Gastroesophageal sphincter (tissue), 4 donors: ENCODE measurements at regions not wholly inside any gene's neighbourhood (a gene's known extent, or its start where the extent isn't known, plus 50 kb on each side); places are given as distances from the start of the nearest gene placed in this dataset.

ENCODE experiments used
- ATAC-seq: fragments of 150-250 bp; one replicate; pipeline ENCODE4 v1.9.1; 2016; ENCODE audit warnings: mild to moderate bottlenecking, moderate library complexity
- H3K27ac ChIP-seq, 4 donors: fragments of 200-600 bp; sonication (generic) in 3 of 4; 1 replicate in 3 of 4; 2 replicates in 1 of 4; pipeline ENCODE4 v1.5.1; 2016 to 2019
- H3K27me3 ChIP-seq: fragments of 200-600 bp; sonication (generic); one replicate; pipeline ENCODE4 v1.5.1; 2019
- H3K36me3 ChIP-seq, 2 donors: fragments of 200-600 bp; sonication (generic); one replicate each; pipeline ENCODE4 v1.5.1; 2019; ENCODE audit warnings: control low read depth in 1 of 2
- H3K4me1 ChIP-seq, 3 donors: fragments of 200-600 bp; sonication (generic); 1 replicate in 2 of 3; 2 replicates in 1 of 3; pipeline ENCODE4 v1.5.1; 2016 to 2019; ENCODE audit warnings: control low read depth in 2 of 3
- H3K4me3 ChIP-seq, 2 donors: fragments of 200-600 bp; sonication (generic); one replicate each; pipeline ENCODE4 v1.5.1; 2019; ENCODE audit warnings: mild to moderate bottlenecking in 1 of 2, moderate library complexity in 1 of 2
- H3K9me3 ChIP-seq, 3 donors: fragments of 200-600 bp; sonication (generic); one replicate each; pipeline ENCODE4 v1.5.1; 2017 to 2019; ENCODE audit warnings: control low read depth in 2 of 3
- CTCF ChIP-seq, 4 experiments: fragments of 200-600 bp in 2 of 4; fragments of 450-650 bp in 2 of 4; sonication (generic) in 1 of 4; IDR thresholded peaks; one replicate each; pipeline ENCODE4 v1.5.1; 2017 to 2019; ENCODE audit warnings: antibody characterized with exemption in 4 of 4, mild to moderate bottlenecking in 2 of 4, moderate library complexity in 2 of 4
- EP300 ChIP-seq: sonication (generic); formaldehyde crosslinking; IDR thresholded peaks from one replicate; pipeline ENCODE4 v1.6.1; 2017; ENCODE audit warnings: antibody characterized with exemption, mild to moderate bottlenecking
- POLR2A ChIP-seq, 2 donors: fragments of 450-650 bp; IDR thresholded peaks; one replicate each; pipeline ENCODE4 v1.6.1; 2017; ENCODE audit warnings: antibody characterized with exemption in 2 of 2, mild to moderate bottlenecking in 2 of 2, moderate library complexity in 1 of 2
- POLR2AphosphoS5 ChIP-seq: sonication (generic); formaldehyde crosslinking; IDR thresholded peaks from one replicate; pipeline ENCODE4 v1.6.1; 2017; ENCODE audit warnings: antibody characterized with exemption
- WGBS, 2 donors: methylation state at CpG; one replicate each; pipeline ENCODE4 v1.1.5; 2018; ENCODE audit warnings: low coverage in 1 of 2; 5-methylcytosine and 5-hydroxymethylcytosine counted together

- H3K27me3 ChIP-seq = no peaks in the 10 kb centered on the region
- H3K4me1 ChIP-seq = no peaks in the 10 kb centered on the region
- H3K27ac ChIP-seq = no peak overlapping the region
- H3K36me3 ChIP-seq = no peaks in the 10 kb centered on the region
- H3K4me3 ChIP-seq = no peak overlapping the region
- WGBS, 2 donors = no CpG with 5 or more reads among the region's 3 CpGs
- no peak for ATAC-seq
- no peak for TF ChIP-seq POLR2AphosphoS5
- peaks cover 0 to 19% (median 0%) of the 10 kb centered on the region in 3 donors for H3K9me3 ChIP-seq
Measured at GRCh38 chr11:70854201-70854600, 398.2 kb downstream of the SHANK2 start.

GRCh38 chr11:70854901-70855556, 397.3 kb downstream of the SHANK2 start:
- Histone ChIP-seq H3K4me3 (no peak overlapping the region), H3K4me1 (no peaks in the 10 kb centered on the region), H3K36me3 (no peaks in the 10 kb centered on the region), H3K9me3 (peaks cover 0 to 12% (median 0%) of the 10 kb centered on the region in 3 donors), H3K27ac (no peak overlapping the region), H3K27me3 (no peaks in the 10 kb centered on the region)
- TF ChIP-seq EP300 = no peak
- no peak for TF ChIP-seq CTCF (IDR thresholded peaks at IDR 0.05)
- no peak for TF ChIP-seq POLR2AphosphoS5
- no peak for TF ChIP-seq POLR2A (IDR thresholded peaks at IDR 0.05)
- ATAC-seq = no peak
- 68 to 73% methylated on average over 2 to 3 of the region's 6 CpGs for WGBS, 2 donors

GRCh38 chr11:70857894-70858293, 394.5 kb downstream of the SHANK2 start:
- Histone ChIP-seq H3K36me3 (no peaks in the 10 kb centered on the region), H3K27ac (no peak overlapping the region), H3K4me1 (no peaks in the 10 kb centered on the region), H3K9me3 (no peaks in the 10 kb centered on the region), H3K4me3 (no peak overlapping the region), H3K27me3 (no peaks in the 10 kb centered on the region)
- ATAC-seq = no peak
- 74 to 100% methylated on average over 1 to 3 of the region's 3 CpGs for WGBS, 2 donors
- TF ChIP-seq POLR2A (IDR thresholded peaks at IDR 0.05) (no peak), POLR2AphosphoS5 (no peak), EP300 (no peak), CTCF (IDR thresholded peaks at IDR 0.05) (no peak)

- no peaks in the 10 kb centered on the region for H3K36me3 ChIP-seq
- no peaks in the 10 kb centered on the region for H3K9me3 ChIP-seq
- WGBS, 2 donors = 86 to 95% methylated on average over 4 of the region's 4 CpGs
- TF ChIP-seq POLR2A (IDR thresholded peaks at IDR 0.05) (no peak), EP300 (no peak), CTCF (IDR thresholded peaks at IDR 0.05) (no peak), POLR2AphosphoS5 (no peak)
- no peak for ATAC-seq
- no peaks in the 10 kb centered on the region for H3K4me1 ChIP-seq
- no peaks in the 10 kb centered on the region for H3K27me3 ChIP-seq
- H3K4me3 ChIP-seq = no peak overlapping the region
- no peak overlapping the region for H3K27ac ChIP-seq
Measured at GRCh38 chr11:70859180-70859579, 393.2 kb downstream of the SHANK2 start.

GRCh38 chr11:70860888-70861287, 391.5 kb downstream of the SHANK2 start:
- no peak overlapping the region for H3K4me3 ChIP-seq
- ATAC-seq = no peak
- TF ChIP-seq CTCF (IDR thresholded peaks at IDR 0.05) (no peak), POLR2A (IDR thresholded peaks at IDR 0.05) (no peak), POLR2AphosphoS5 (no peak), EP300 (no peak)
- no peaks in the 10 kb centered on the region for H3K9me3 ChIP-seq
- 67 to 100% methylated on average over 1 of the region's 7 CpGs for WGBS, 2 donors
- H3K4me1 ChIP-seq = no peaks in the 10 kb centered on the region
- no peaks in the 10 kb centered on the region for H3K36me3 ChIP-seq
- H3K27me3 ChIP-seq = no peaks in the 10 kb centered on the region
- H3K27ac ChIP-seq = no peak overlapping the region
